ENCODE measurements at regions not wholly inside any gene's neighbourhood (a gene's known extent, or its start where the extent isn't known, plus 50 kb on each side); places are given as distances from the start of the nearest gene placed in this dataset.
A peak's percentile ranks its signal among the peaks of the same experiment; 100 is the strongest.
"Not testable (repeated sequence)": the region's sequence is repeated elsewhere in the genome, so short reads cannot be mapped to it uniquely, and the experiment has no call there.

DNA sequence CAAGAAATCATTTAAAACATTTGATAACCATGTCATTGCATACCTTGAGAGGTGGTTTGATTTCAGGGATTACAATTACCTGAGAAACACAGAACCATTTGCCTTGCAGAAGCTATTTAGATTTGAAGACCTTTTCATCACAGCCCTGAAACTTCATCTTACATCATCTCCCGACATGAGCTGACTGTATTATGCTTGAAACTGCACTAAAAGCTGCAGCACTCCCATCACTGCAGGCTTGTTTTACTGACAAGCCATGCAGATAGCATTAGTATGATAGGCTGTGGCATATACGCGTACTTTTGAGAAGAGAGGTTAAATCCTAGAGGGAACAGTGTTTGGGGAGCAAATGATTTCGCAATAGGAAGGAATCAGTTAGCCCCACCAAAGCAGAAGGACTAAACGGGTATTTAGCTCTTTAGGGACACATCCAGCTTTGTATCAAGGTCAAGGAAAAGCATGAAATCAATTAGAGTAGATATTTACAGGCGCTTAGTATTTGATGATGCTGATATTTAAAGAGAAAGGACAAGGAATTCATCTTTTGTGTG, 133.2 kb upstream of the DIAPH2 start:
- no peaks in the 10 kb centered on the region for H3K9me3 ChIP-seq
- 17 to 36% (median 33%) methylated on average over 6 of the region's 6 CpGs for WGBS, 3 donors
- intact Hi-C loops (cut with DNase I), result no loop called here
- H3K27ac ChIP-seq, result no peak overlapping the region
- no peaks in the 10 kb centered on the region for H3K36me3 ChIP-seq (ENCODE audit: insufficient read depth in 1 of 2, low read depth in 1 of 2)
- DNase-seq, result no peak
- no peak overlapping the region for H3K4me3 ChIP-seq
- H3K27me3 ChIP-seq (ENCODE audit: insufficient read depth in 3 of 3, low read length in 2 of 3), result peaks cover 0 to 3% (median 0%) of the 10 kb centered on the region in 3 donors
- H3K4me1 ChIP-seq, result no peaks in the 10 kb centered on the region
- no peak for ATAC-seq
- TF ChIP-seq CTCF (IDR thresholded peaks at IDR 0.05), result no peak

DNA sequence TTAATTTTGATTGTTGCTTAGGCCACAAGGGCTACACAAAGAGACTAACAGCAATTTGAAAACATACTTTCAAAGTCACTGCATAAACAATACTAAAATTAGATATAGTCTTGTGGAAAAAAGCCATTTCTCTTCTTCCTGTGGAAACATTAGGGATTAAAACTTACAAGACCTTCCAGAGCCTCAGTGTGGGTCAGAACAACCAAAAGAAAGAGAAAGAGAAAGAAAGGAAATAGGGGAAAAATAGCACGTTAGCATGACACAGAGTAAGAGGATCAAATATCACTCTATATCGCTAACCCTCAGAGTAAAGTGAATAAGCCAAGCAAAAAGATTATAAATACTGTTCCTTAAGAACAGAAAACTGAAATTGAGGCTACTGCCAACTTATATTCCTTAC, 127.8 kb upstream of the DIAPH2 start:
- Histone ChIP-seq H3K27me3 (ENCODE audit: insufficient read depth in 3 of 3, low read length in 2 of 3) (peaks cover 0 to 3% (median 0%) of the 10 kb centered on the region in 3 donors), H3K36me3 (ENCODE audit: insufficient read depth in 1 of 2, low read depth in 1 of 2) (no peaks in the 10 kb centered on the region), H3K9me3 (no peaks in the 10 kb centered on the region), H3K4me1 (no peaks in the 10 kb centered on the region), H3K27ac (no peak overlapping the region), H3K4me3 (peak overlapping the region; percentile 33)
- TF ChIP-seq CTCF (IDR thresholded peaks at IDR 0.05), result no peak
- WGBS, 3 donors, result 11 to 35% (median 12%) methylated on average over 2 of the region's 2 CpGs
- ATAC-seq (no peak), DNase-seq (no peak)
- intact Hi-C loops (cut with DNase I), result loop anchor here in 1 of 2 donors (5.0 kb wide), 1 partner anchor 125 kb away; the partner anchor contains the start of gene DIAPH2

GRCh38 chrX:96561129-96561528, 123.5 kb upstream of the DIAPH2 start:
- H3K4me3 ChIP-seq; H3K27me3 ChIP-seq (ENCODE audit: insufficient read depth in 3 of 3, low read length in 2 of 3); H3K4me1 ChIP-seq; ATAC-seq; H3K36me3 ChIP-seq (ENCODE audit: insufficient read depth in 1 of 2, low read depth in 1 of 2); DNase-seq; intact Hi-C loops (cut with DNase I); H3K27ac ChIP-seq; H3K9me3 ChIP-seq: not testable (repeated sequence)
- WGBS, 3 donors, result 58 to 72% (median 70%) methylated on average over 5 of the region's 5 CpGs

GRCh38 chrX:96563646-96564045, 121.0 kb upstream of the DIAPH2 start:
- Histone ChIP-seq H3K9me3 (no peaks in the 10 kb centered on the region), H3K27ac (no peak overlapping the region), H3K27me3 (ENCODE audit: insufficient read depth in 3 of 3, low read length in 2 of 3) (no peaks in the 10 kb centered on the region), H3K4me3 (no peak overlapping the region), H3K36me3 (ENCODE audit: insufficient read depth in 1 of 2, low read depth in 1 of 2) (no peaks in the 10 kb centered on the region), H3K4me1 (peaks cover 6% of the 10 kb centered on the region)
- WGBS, 3 donors, result 20 to 65% (median 24%) methylated on average over 1 of the region's 1 CpG
- ATAC-seq (peak; percentile 36 to 93 (median 74)), DNase-seq (no peak)
- TF ChIP-seq CTCF (IDR thresholded peaks at IDR 0.05), result no peak
- intact Hi-C loops (cut with DNase I), result no loop called here

DNA sequence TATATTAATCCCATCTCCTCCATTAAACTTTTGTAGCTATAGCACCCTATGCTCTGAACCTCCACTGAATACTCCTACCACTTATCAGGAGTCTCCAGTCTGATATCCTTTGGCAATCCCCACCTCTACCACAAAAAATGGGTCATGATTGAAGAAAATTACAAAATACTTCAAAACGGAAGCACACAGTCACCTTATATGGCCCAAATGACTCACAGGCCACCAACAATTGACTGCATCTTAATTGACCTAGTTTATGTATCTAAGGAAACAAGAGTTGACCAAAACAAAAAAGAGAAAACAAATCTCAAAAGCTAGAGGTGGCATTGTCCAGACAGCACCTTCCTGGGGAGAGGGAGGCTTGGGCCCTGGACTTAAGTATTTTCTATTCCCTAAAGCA, 120.0 kb upstream of the DIAPH2 start:
- H3K4me3 ChIP-seq, result no peak overlapping the region
- H3K4me1 ChIP-seq, result peaks cover 6% of the 10 kb centered on the region
- peak in 1 of 4 donors; percentile 59 for ATAC-seq
- no peak for DNase-seq
- 28 to 60% (median 37%) methylated on average over 1 of the region's 1 CpG for WGBS, 3 donors
- H3K9me3 ChIP-seq, result no peaks in the 10 kb centered on the region
- intact Hi-C loops (cut with DNase I), result no loop called here
- H3K36me3 ChIP-seq (ENCODE audit: insufficient read depth in 1 of 2, low read depth in 1 of 2), result no peaks in the 10 kb centered on the region
- no peaks in the 10 kb centered on the region for H3K27me3 ChIP-seq (ENCODE audit: insufficient read depth in 3 of 3, low read length in 2 of 3)
- H3K27ac ChIP-seq, result no peak overlapping the region
- TF ChIP-seq CTCF (IDR thresholded peaks at IDR 0.05), result no peak

Measured in psoas muscle (tissue), 7 donors.